Mesendoderm (in vitro differentiated cells): ENCODE measurements at regions not wholly inside any gene's neighbourhood (a gene's known extent, or its start where the extent isn't known, plus 50 kb on each side); places are given as distances from the start of the nearest gene placed in this dataset.
"Not testable (repeated sequence)": the region's sequence is repeated elsewhere in the genome, so short reads cannot be mapped to it uniquely, and the experiment has no call there.

Experiments
- DNase-seq: peaks from one replicate; pipeline ENCODE4 v3.0.0; 2013
- H2AK5ac ChIP-seq: 2 replicates; pipeline ENCODE4 v1.6.1; 2013; ENCODE audit warnings: low read length, inconsistent platforms
- H2BK120ac ChIP-seq: 2 replicates; pipeline ENCODE4 v1.6.1; 2013; ENCODE audit warnings: low read depth, mild to moderate bottlenecking, low read length, moderate library complexity, mixed read lengths
- H2BK15ac ChIP-seq: replicated peaks from 2 replicates; pipeline ENCODE4 v1.6.1; 2013; ENCODE audit warnings: low read depth, mild to moderate bottlenecking, moderate library complexity
- H2BK5ac ChIP-seq: 2 replicates; pipeline ENCODE4 v1.6.1; 2013; ENCODE audit warnings: low read length, inconsistent platforms
- H3K18ac ChIP-seq: 2 replicates; pipeline ENCODE4 v1.6.1; 2013; ENCODE audit warnings: mild to moderate bottlenecking, low read length, mixed read lengths
- H3K23ac ChIP-seq: one replicate; pipeline ENCODE4 v1.6.1; 2013; ENCODE audit warnings: low read length
- H3K27ac ChIP-seq: 2 replicates; pipeline ENCODE4 v1.5.1; 2013; ENCODE audit warnings: low read depth, mild to moderate bottlenecking, inconsistent platforms, low read length, moderate library complexity
- H3K27me3 ChIP-seq: 2 replicates; pipeline ENCODE4 v1.6.1; 2013; ENCODE audit warnings: low read length, control low read depth, mild to moderate bottlenecking, inconsistent platforms; ENCODE audit not compliant: insufficient read depth, poor library complexity
- H3K36me3 ChIP-seq: 2 replicates; pipeline ENCODE4 v1.6.1; 2013; ENCODE audit warnings: low read length, inconsistent platforms; ENCODE audit not compliant: control insufficient read depth, insufficient read depth
- H3K4ac ChIP-seq: one replicate; pipeline ENCODE4 v1.6.1; 2013; ENCODE audit warnings: low read depth, mild to moderate bottlenecking, low read length, moderate library complexity
- H3K4me1 ChIP-seq: 2 replicates; pipeline ENCODE4 v1.6.1; 2013; ENCODE audit warnings: low read depth, low read length, inconsistent platforms; ENCODE audit not compliant: control insufficient read depth
- H3K4me2 ChIP-seq: 2 replicates; pipeline ENCODE4 v1.6.1; 2013; ENCODE audit warnings: low read length
- H3K4me3 ChIP-seq: 2 replicates; pipeline ENCODE4 v1.5.1; 2013; ENCODE audit warnings: mild to moderate bottlenecking, low read length
- H3K56ac ChIP-seq: one replicate; pipeline ENCODE4 v1.6.1; 2013; ENCODE audit warnings: low read length
- H3K79me1 ChIP-seq: 2 replicates; pipeline ENCODE4 v1.6.1; 2013; ENCODE audit warnings: low read length, inconsistent platforms
- H3K79me2 ChIP-seq: 2 replicates; pipeline ENCODE4 v1.6.1; 2013; ENCODE audit warnings: mild to moderate bottlenecking, low read length; ENCODE audit not compliant: control insufficient read depth, insufficient read depth
- H3K9ac ChIP-seq: 2 replicates; pipeline ENCODE4 v1.6.1; 2013; ENCODE audit warnings: low read length, inconsistent platforms
- H4K5ac ChIP-seq: one replicate; pipeline ENCODE4 v1.6.1; 2013; ENCODE audit warnings: low read length
- H4K8ac ChIP-seq: one replicate; pipeline ENCODE4 v1.6.1; 2013; ENCODE audit warnings: low read depth, mild to moderate bottlenecking, control low read depth, low read length, moderate library complexity
- WGBS: extraction: QIAGEN DNeasy Blood & Tissue Kit; methylation state at CpG from one replicate; pipeline ENCODE4 v1.1.7; 2013; ENCODE audit warnings: low lambda C conversion rate, missing lambda C conversion rate; ENCODE audit not compliant: insufficient coverage; ENCODE audit errors: extremely low coverage; 5-methylcytosine and 5-hydroxymethylcytosine counted together

- Histone ChIP-seq H3K79me2 (no peaks in the 10 kb centered on the region), H3K27ac (no peak overlapping the region), H3K4me3 (no peak overlapping the region), H3K56ac (no peak overlapping the region), H4K8ac (no peak overlapping the region), H3K4me1 (no peaks in the 10 kb centered on the region), H3K36me3 (no peaks in the 10 kb centered on the region), H2AK5ac (no peak overlapping the region), H3K79me1 (no peaks in the 10 kb centered on the region), H4K5ac (no peak overlapping the region), H2BK120ac (no peak overlapping the region), H3K23ac (no peak overlapping the region), H3K27me3 (no peaks in the 10 kb centered on the region), H3K9ac (no peak overlapping the region), H2BK5ac (no peak overlapping the region), H2BK15ac (no peak overlapping the region), H3K4me2 (no peak overlapping the region), H3K4ac (no peak overlapping the region), H3K18ac (no peak overlapping the region)
- DNase-seq = peak; percentile 19
These were observed 218.7 kb downstream of the KCTD12 start for GRCh38 chr13:76667551-76667950.

- no peak overlapping the region for H3K4me3 ChIP-seq
- H3K4me2 ChIP-seq = no peak overlapping the region
- no peak for DNase-seq
- H3K79me1 ChIP-seq = no peaks in the 10 kb centered on the region
- H3K27ac ChIP-seq = no peak overlapping the region
- WGBS = no CpG with 5 or more reads among the region's 4 CpGs
- no peak overlapping the region for H4K8ac ChIP-seq
- no peak overlapping the region for H2BK120ac ChIP-seq
- H3K27me3 ChIP-seq = no peaks in the 10 kb centered on the region
- H3K23ac ChIP-seq = no peak overlapping the region
- H3K56ac ChIP-seq = no peak overlapping the region
- no peak overlapping the region for H2BK5ac ChIP-seq
- H4K5ac ChIP-seq = no peak overlapping the region
- H2BK15ac ChIP-seq = no peak overlapping the region
- no peak overlapping the region for H3K18ac ChIP-seq
- no peaks in the 10 kb centered on the region for H3K4me1 ChIP-seq
- no peaks in the 10 kb centered on the region for H3K79me2 ChIP-seq
- H3K9ac ChIP-seq = no peak overlapping the region
- no peaks in the 10 kb centered on the region for H3K36me3 ChIP-seq
- H3K4ac ChIP-seq = no peak overlapping the region
- H2AK5ac ChIP-seq = no peak overlapping the region
These were observed 222.4 kb downstream of the KCTD12 start for GRCh38 chr13:76663592-76664335.

GRCh38 chr13:76659074-76659473, 227.1 kb downstream of the KCTD12 start:
- not testable (repeated sequence) for H3K18ac ChIP-seq, H3K79me1 ChIP-seq, H3K4me2 ChIP-seq, H3K4me1 ChIP-seq, H3K9ac ChIP-seq, H3K4ac ChIP-seq, H2AK5ac ChIP-seq, H3K27me3 ChIP-seq, H3K56ac ChIP-seq, H2BK5ac ChIP-seq, H3K36me3 ChIP-seq, H2BK15ac ChIP-seq, H3K79me2 ChIP-seq, H4K8ac ChIP-seq, H3K4me3 ChIP-seq, H4K5ac ChIP-seq, DNase-seq, H2BK120ac ChIP-seq, H3K23ac ChIP-seq, H3K27ac ChIP-seq
- WGBS = no CpG with 5 or more reads among the region's 7 CpGs

- DNase-seq = no peak
- Histone ChIP-seq H3K4me1 (no peaks in the 10 kb centered on the region), H3K4me3 (no peak overlapping the region), H3K56ac (no peak overlapping the region), H2BK120ac (no peak overlapping the region), H4K8ac (no peak overlapping the region), H3K27ac (no peak overlapping the region), H2BK5ac (no peak overlapping the region), H3K9ac (no peak overlapping the region), H3K4me2 (no peak overlapping the region), H2BK15ac (no peak overlapping the region), H3K79me1 (no peaks in the 10 kb centered on the region), H3K36me3 (no peaks in the 10 kb centered on the region), H3K23ac (no peak overlapping the region), H2AK5ac (no peak overlapping the region), H3K18ac (no peak overlapping the region), H3K4ac (no peak overlapping the region), H4K5ac (no peak overlapping the region), H3K27me3 (no peaks in the 10 kb centered on the region), H3K79me2 (no peaks in the 10 kb centered on the region)
- WGBS = no CpG with 5 or more reads among the region's 4 CpGs
These were observed 229.7 kb downstream of the KCTD12 start for GRCh38 chr13:76656500-76656899.

GRCh38 chr13:76656056-76656455, 230.1 kb downstream of the KCTD12 start:
- no peak overlapping the region for H4K8ac ChIP-seq
- H3K79me2 ChIP-seq = no peaks in the 10 kb centered on the region
- no peak overlapping the region for H2BK5ac ChIP-seq
- H3K27me3 ChIP-seq = no peaks in the 10 kb centered on the region
- H2BK15ac ChIP-seq = no peak overlapping the region
- H3K4me3 ChIP-seq = no peak overlapping the region
- WGBS = no CpG with 5 or more reads among the region's 2 CpGs
- no peak overlapping the region for H3K9ac ChIP-seq
- no peak overlapping the region for H3K18ac ChIP-seq
- no peaks in the 10 kb centered on the region for H3K79me1 ChIP-seq
- no peak overlapping the region for H3K23ac ChIP-seq
- H3K56ac ChIP-seq = no peak overlapping the region
- H3K4me1 ChIP-seq = no peaks in the 10 kb centered on the region
- no peak overlapping the region for H4K5ac ChIP-seq
- H3K27ac ChIP-seq = no peak overlapping the region
- H3K4ac ChIP-seq = no peak overlapping the region
- H2BK120ac ChIP-seq = no peak overlapping the region
- H3K36me3 ChIP-seq = no peaks in the 10 kb centered on the region
- DNase-seq = no peak
- no peak overlapping the region for H2AK5ac ChIP-seq
- no peak overlapping the region for H3K4me2 ChIP-seq

GRCh38 chr13:76654263-76654662, 231.9 kb downstream of the KCTD12 start:
- Histone ChIP-seq H3K18ac (no peak overlapping the region), H3K9ac (no peak overlapping the region), H2BK15ac (no peak overlapping the region), H3K4me1 (no peaks in the 10 kb centered on the region), H3K36me3 (no peaks in the 10 kb centered on the region), H2BK5ac (no peak overlapping the region), H3K4ac (no peak overlapping the region), H4K5ac (no peak overlapping the region), H3K79me2 (no peaks in the 10 kb centered on the region), H4K8ac (no peak overlapping the region), H2AK5ac (no peak overlapping the region), H3K4me3 (no peak overlapping the region), H2BK120ac (no peak overlapping the region), H3K23ac (no peak overlapping the region), H3K27ac (no peak overlapping the region), H3K4me2 (no peak overlapping the region), H3K27me3 (no peaks in the 10 kb centered on the region), H3K79me1 (no peaks in the 10 kb centered on the region), H3K56ac (no peak overlapping the region)
- WGBS = no CpG with 5 or more reads among the region's 2 CpGs
- no peak for DNase-seq
